T-helper 1 cell treated with Interleukin-12 subunit alpha and Interleukin-12 subunit beta and Interleukin-4 antibody, amounts not matched to agents 30 ng/mL and 1 ng/mL, for 36 hours (primary cell): ENCODE measurements at regions not wholly inside any gene's neighbourhood (a gene's known extent, or its start where the extent isn't known, plus 50 kb on each side); places are given as distances from the start of the nearest gene placed in this dataset.

Experiments
- intact Hi-C: fragments of 100-400 bp; cut with micrococcal nuclease; formaldehyde crosslinking; loops from one replicate; pipeline ENCODE4 v1.15.1; 2024

DNA sequence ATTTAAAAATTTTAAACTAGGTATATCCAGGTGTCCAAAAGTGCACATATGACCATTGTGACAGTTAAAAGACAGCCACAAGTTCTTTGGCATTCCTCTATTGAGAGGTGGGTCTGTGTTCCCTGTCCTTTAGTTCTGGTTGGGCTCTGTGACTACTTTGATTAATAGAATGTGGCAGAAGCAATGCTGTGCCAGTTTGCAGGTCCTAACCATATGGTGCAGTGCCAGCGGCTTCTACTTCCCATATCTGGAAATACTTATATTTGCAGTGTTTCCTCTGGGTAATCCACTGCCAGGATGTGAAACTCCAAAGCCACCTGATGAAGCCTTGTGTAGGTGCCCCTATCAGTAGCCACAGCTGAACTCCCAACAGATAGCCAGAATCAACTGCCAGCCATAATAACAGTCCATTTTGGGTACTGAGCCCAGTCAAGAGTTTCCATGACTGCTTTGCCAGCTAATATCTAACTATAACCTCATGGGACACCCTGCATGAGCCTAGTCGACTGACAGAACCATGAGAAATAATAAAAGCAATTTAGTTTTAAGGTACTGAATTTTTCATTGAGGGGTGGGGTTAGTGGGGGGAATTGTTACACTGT, 361.0 kb upstream of the SEMA6A start:
- intact Hi-C loops = no loop called here

DNA sequence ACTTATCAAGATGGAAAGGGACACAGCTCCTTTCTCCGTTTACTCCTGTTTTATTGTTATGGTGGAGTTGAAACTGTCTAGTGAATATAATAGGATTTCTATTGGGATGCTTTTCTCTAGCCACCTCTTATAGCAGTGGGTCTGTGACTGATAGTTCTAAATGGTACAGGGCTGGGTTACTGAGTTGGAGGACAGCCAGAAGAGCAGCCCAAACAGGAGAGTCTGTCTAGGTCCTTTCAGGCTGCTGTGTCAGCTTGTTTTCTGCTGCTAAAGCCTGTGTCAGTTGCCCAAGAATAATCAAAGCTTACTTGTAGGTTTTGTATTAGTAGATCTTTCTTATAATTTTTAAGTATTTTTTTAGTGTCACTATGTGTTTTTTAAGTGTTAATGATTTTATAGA, 356.0 kb upstream of the SEMA6A start:
- intact Hi-C loops = no loop called here

DNA sequence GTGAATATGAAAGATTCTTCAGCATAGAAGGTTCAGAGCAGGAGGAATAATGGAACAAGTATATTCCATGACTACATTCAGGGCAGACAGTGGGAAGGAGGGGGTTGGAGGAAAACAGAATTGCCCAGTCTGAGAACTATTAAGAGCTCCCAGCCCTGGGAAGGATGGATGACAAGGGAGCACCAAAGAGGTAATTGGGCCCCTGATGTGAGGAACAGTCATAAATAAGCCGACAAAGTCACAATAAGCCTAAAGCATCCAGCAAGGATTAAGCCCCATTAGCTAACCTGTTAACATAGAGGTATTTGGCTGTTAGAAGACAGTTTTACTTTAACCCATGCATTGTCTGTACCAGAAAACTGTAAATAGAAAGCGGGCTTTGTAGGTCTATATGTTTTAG, 348.7 kb upstream of the SEMA6A start:
- intact Hi-C loops = no loop called here

DNA sequence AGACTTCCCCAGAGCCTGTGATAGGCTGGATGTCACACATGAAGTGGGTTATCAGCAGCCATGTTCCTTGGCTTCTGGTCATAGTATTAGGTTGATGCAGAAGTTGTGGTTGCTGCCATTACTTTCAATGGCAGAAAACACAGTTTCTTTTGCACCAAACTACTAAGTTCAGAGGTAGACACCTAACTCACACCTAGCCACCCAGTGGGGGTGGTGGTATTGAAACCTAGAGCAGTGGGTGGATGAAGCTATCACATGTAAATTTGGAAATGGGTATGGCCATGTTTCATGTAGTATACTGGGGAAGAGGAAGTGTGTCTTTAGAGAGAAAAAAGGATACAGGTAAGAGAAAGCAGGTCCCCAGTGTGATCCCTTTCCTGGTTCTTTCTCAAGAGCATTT, 347.9 kb upstream of the SEMA6A start:
- intact Hi-C loops = no loop called here

DNA sequence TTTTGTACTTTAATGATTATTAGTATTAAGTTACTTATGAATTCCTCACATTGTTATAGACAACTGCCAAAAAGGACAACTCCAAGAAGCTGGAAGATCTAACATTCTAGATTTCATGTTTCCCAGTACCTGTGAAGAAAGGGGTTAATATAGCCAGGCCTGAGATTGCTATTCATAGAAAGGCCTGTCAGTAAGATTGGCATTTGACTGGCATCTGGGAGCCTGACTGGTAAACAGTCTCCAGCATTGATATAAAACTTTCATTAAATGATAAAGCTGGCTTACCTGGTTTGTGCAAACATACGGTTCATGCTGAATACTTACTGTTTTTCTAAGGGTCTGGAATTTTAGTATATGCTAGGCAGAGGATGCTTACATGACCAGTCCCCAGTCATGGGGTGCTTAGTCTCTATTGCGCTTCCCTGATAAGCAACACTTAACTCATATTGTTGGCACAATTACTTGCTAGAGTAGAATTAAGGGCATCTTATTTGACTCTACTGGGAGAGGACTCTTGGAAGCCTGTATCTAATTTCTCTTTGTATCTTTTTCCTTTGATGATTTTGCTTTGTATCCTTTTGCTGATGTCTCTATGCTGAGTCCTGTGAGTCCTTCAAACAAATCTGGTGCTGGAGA, 340.4 kb upstream of the SEMA6A start:
- intact Hi-C loops = no loop called here

DNA sequence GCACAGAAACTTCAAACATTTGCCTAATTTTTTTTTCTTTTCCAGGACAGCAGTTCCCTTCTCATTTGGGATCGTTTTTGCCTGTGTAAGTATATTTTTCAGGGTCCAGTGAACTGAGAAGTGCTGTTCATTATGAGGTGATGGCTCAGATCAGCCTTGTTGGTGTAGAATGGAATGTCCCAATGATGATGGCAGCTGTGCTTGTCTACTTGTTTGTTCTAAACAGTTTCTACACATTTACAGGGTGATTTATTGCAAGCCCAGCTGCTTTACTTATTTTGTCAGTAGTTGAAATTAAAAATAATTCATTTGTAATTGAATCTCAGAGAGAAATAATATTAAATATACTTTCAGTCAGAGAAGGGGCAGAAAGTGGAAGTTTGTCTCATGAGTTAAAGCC, 337.6 kb upstream of the SEMA6A start:
- intact Hi-C loops = no loop called here

DNA sequence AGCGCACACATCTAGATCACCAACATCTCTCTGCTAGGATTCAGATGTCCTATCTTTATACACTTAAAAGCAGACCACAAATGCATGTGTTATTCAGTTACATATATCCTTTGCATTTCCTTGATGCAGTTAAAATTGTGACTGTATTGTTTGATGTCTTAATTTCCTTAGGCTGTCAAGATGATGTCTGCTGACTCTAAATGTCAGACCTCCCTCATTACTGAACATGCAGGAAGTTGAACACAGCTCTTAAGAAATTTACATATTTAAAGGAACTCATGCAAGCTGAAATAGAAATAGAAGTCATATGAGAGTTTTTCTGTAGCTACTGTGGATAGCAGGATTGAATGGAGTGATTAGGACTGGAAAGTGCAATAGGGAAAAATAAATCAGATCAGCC, 336.5 kb upstream of the SEMA6A start:
- intact Hi-C loops = no loop called here

DNA sequence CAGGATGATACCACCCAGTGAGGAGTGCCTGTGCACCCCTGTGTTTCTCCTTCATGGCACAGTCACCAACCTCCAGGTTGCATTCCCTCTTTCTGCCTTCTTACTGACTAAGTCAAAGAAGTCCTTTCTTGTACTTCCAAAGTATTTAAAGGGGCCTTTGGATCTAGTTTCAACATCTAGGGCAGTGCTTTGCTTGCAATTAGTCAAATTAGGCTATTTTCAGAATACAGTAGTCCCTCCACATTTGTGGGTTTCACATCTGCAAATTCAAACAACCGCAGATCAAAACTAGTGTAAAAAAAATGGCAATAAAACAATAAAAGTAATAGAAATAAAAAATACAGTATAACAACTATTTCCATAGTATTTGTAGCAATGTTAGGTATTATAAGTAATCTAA, 333.9 kb upstream of the SEMA6A start:
- intact Hi-C loops = no loop called here

DNA sequence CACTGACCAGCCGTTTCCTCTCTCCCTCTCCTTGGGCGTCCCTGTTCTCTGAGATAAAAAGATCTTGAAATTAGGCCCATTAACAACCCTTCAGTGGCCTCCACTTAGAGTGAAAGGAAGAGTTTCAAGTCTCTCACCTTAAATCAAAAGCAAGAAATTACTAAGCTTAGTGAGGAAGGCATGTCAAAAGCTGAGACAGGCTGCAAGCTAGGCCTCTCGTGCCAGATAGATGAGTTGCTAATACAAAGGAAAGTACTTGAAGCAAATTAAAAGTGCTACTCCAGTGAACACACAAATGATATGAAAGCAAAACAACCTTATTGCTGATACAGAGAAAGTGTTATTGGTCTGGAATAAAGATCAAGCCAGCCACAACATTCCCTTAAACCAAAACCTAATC, 331.3 kb upstream of the SEMA6A start:
- intact Hi-C loops = no loop called here

DNA sequence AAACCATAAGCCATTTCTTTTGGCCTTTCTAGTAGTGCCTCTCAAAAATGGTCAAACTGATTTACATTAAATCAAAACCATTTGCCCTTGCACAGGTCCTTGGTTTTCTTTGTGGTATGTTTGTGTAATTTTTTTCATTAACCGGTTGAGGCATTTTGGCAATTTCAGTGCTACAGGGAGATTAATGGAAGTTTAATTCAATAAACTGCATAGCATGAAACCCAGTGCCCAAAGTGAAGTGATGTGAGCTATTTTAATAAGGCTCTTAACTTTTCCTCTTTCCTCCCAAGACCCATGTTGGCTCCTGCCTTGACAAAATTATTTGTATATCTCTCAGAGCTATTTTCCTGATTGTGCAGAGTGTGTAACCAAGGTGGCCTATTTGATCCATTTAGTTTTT, 326.2 kb upstream of the SEMA6A start:
- intact Hi-C loops = no loop called here

DNA sequence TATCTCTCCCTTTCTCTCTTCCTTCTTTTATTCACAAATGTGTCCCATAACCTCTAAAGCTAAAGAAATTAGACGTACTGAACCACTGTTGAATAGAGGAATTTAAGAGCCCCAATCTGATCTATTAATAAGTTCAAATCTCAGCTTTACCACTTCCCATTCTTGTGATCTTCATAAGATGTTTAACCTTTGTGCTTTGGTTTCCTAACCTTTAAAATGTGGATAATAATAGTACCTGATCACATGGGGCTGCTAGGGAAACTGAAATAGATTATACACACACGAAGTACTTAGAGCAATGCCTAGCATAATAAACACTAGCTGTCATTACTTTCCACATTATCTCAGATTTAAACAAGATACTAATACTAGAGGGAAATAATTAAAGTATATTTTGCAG, 324.3 kb upstream of the SEMA6A start:
- intact Hi-C loops = no loop called here

DNA sequence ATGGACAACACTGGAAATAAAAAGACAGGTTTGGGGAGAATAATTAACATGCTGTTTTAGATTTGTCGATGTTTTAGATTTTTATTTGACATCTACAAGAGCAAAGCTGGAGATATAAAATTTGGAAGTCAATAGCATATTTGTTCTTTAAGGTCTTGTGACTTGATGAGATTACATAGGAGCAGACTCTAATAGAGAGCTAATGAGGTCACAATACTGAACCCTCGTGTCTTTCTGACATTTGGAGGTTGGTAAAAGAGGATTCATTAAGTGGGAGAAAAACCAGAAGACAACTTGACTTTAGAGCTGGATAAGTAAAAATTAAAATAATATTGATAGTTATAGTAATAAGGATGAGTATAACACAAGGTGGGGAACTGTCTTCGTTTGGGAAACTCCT, 322.7 kb upstream of the SEMA6A start:
- intact Hi-C loops = no loop called here

DNA sequence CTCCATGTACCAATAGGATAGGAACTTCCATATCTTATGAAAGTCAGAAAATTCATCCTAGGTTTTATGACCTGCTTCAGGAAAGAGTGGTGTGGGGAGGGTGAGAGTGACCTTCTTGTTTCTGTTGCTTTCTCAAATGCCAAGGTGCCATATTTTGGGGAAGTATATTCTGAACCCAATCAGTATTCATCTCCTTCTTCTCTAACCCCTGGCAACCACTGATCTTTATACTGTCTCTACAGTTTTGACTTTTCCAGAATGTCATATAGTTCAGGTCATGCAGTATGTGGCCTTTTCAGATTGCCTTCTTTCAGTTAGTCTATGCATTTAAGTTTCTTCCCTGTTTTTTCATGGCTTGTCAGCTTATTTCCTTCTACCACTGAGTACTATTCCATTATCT, 321.4 kb upstream of the SEMA6A start:
- intact Hi-C loops = no loop called here

DNA sequence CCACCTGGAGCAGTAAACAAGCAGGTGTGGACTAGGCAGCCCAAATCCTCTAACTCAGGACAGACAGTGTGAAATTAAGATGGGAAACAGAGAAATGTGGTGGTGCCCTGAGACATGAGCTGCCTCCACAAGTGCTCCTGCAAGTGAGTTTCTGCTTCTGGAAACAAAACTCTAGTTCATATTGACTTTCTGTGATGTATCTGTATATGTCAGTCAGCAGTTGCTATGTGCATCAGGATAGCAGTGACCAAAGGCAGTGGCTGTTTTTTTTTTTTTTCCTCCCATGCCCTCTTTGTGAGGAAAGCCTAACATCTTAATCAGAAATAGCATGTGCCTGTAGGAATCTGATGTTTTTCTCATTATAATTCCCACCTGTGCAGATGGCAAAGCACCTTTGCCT, 318.4 kb upstream of the SEMA6A start:
- intact Hi-C loops = no loop called here

DNA sequence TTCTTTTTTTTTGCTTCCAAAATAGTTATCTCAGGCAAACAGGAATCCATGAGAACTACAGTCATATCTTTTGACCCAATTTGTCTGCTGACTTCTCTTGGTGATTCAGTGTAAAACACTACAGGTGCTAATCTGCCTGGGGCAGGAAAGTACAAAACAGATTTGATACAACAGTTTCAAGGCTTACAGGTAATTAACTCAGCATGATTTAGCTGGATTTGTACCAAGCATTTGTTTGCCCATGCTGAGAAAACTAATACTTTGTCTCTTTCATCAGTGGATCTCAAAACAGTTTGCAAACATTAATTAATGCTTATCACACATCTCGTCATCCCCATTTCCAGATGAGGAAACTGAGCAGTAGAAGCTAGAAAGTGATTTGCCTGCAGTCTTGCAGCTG, 312.5 kb upstream of the SEMA6A start:
- intact Hi-C loops = no loop called here

DNA sequence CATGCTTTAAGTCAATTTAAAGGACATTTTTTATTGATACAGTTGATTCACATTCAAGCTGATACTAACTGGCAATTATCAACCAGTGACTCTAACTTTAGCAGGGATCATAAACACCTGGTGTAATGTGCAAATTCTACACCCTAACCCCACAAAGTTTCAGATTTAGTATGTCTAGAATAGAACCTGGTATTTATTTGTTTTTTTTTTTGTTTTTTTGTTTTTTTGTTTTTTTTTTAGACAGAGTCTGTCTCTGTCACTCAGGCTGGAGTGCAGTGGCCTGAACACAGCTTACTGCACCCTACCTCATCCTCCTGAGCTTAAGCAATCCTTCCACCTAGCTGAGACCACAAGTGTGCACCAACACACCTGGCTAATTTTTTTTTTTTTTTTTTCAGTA, 311.2 kb upstream of the SEMA6A start:
- intact Hi-C loops = no loop called here

DNA sequence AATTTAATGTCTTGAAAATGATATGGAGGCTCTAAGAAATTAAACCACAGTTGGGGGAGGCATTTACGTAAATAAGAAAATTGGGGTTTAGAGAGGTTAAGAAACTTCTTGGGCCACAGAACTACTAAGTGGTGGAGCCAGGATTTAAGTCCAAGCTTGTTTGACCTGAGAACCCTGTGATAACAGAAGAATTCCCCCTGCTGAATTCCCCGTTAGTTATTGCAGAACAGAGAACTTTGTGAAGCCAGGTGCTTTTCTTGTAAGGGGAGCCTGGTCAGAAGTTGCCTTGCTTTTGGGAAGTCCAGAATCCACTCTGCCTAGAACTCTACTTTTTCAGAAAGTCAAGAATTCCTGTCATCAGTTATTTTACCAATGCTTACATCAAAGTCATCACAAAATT, 309.3 kb upstream of the SEMA6A start:
- intact Hi-C loops = no loop called here

DNA sequence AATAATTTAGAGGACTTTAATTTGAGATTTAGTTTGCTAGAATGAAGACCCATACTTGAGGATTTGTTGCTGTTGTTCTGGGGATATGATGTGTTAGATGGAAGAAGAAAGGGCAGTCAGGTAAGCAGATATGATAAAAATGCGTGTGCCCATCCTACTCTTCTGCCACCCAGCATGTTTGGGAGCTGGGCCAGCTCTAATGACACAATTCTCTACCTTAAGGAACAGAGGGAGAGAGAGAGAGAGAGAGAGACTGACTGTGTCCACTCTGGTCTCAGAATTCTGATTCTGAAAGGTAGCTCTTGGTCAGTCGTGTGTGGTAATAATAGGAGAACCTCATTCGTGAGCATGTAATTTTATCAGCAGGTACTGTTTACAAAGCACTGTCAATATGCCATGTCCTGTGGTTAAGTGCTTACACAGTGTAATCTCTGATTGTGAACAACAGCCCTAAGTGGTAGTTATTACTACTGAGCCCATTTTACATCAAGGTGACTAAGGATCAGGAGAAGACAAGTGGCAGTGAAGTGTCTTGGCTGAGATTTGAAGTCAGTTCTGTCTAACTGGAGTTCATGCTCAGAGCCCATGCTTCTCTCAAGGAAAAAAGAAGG, 307.4 kb upstream of the SEMA6A start:
- intact Hi-C loops = no loop called here

DNA sequence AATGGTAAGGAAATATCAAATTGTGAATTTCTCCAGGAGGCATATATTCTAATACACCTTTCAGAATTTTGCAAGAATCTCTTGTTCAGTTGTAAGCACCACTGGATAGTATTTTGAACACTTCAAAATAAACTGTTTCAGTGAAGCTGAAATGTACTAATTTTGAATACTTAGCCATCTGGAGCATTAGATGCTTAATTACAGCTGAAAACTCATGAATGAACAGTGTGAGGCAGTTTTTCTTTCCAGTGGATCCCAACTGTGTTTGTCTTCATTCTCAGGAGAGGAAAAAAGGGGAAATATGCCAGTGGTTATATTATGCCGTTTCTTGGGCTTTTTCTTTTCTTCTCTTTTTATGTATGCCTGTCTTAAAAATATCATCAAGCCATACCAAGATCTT, 306.0 kb upstream of the SEMA6A start:
- intact Hi-C loops = no loop called here

DNA sequence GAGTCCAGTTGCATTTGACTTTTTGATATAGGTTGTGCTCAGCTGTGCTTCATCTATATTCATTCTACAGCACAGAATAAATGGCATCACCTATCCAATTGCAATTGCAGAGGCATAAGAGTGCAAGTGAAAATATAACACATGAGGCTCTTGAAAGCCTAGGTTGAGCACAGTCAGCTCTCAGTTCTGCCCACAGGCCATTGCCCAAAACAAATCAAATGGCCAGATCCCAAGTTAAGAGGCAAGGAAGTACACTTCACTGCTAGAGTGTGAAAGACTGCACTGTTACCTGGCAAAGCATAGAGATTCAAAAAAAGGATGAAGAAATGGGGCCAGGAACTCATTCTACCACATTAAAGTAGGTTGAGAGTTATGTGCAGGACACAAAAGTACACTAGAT, 305.5 kb upstream of the SEMA6A start:
- intact Hi-C loops = no loop called here

DNA sequence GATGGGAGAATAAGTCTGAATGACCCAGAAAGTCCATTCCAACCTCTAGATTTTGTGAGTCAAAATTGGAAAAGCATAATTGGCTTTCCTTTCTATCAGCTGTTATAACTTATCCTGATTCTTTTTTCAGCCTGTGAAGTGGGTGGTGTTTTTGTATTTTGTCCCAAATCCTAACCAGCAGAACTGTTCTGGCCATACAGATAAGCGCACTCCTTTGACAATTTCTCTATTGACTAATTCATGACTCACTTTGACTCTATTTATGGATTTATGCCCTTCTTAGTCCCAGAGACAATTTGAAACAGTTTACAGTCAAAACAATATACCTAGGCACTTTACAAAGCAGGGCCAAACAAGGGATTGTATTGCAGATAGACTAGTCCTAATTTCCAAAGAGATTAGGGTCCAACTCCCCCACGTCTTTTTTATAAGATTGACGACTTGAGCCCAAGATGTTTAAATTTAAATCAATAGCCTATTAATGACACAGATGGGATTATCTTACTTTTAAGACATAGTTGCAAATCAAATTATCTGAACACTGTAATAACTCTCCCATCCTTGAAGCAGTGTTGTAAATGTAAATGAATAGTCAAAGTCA, 301.7 kb upstream of the SEMA6A start:
- intact Hi-C loops = no loop called here

DNA sequence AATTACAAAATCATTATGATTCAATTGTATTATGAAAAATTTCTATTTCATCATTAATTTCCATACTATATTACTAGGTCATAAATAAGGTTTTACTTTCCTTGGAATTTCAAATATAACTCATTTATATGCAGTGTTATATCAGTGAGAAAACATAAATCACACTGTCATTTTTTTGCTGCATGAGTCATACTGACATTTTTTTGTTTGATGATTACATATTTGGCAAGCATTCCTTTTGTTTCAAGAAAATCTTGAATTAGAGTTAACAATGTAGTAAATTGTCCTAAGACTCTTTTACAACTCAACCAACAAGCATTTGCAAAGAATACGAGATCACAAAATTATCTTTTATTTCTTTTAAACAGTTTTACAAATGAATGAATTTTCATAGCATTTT, 298.4 kb upstream of the SEMA6A start:
- intact Hi-C loops = no loop called here

DNA sequence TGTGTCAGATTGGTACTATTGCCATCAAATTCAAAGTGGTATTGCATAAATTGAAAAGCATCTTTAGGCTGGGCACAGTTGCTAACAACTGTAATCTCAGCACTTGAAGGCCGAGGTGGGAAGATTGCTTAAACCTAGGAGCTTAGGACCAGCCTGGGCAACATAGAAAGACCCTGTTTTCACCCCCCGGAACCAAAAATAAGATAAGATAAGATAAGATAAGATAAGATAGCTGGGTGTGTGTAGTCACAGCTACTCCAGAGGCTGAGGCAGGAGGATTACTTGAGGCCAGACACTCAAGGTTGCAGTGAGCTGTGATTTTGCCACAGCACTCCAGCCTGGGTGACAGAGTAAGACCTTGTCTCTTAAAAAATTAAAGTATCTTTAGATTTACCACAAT, 297.9 kb upstream of the SEMA6A start:
- intact Hi-C loops = no loop called here
